Body of pancreas (tissue), 4 donors: ENCODE measurements at regions not wholly inside any gene's neighbourhood (a gene's known extent, or its start where the extent isn't known, plus 50 kb on each side); places are given as distances from the start of the nearest gene placed in this dataset.

ENCODE experiments used
- CTCF ChIP-seq, 7 experiments: fragments of 450-650 bp in 4 of 7; fragments of 200-600 bp in 3 of 7; sonication (generic) in 3 of 7; IDR thresholded peaks; one replicate each; pipeline ENCODE4 v1.5.1; 2016 to 2019; ENCODE audit warnings: antibody characterized with exemption in 7 of 7
- POLR2A ChIP-seq, 3 donors: fragments of 450-650 bp; IDR thresholded peaks; one replicate each; pipeline ENCODE4 v1.6.1; 2016; ENCODE audit warnings: antibody characterized with exemption in 3 of 3, mild to moderate bottlenecking in 2 of 3

GRCh38 chr1:67886076-67886475 lies 52.8 kb upstream of the GNG12 start:
- TF ChIP-seq CTCF (IDR thresholded peaks at IDR 0.05) = no peak
- no peak for TF ChIP-seq POLR2A (IDR thresholded peaks at IDR 0.05)
